HEK293 (cell line): ENCODE measurements at regions not wholly inside any gene's neighbourhood (a gene's known extent, or its start where the extent isn't known, plus 50 kb on each side); places are given as distances from the start of the nearest gene placed in this dataset.

Experiments used
- CTCF ChIA-PET: fragments of 350-600 bp; formaldehyde crosslinking; extraction: SDS; loops from one replicate; lab custom pipeline; 2021; ENCODE audit warnings: antibody characterized with exemption; lab: Yijun Ruan, JAX
- POLR2A ChIA-PET: fragments of 300-600 bp; formaldehyde crosslinking; extraction: SDS; loops from one replicate; lab custom pipeline; 2020; ENCODE audit warnings: antibody characterized with exemption, inconsistent platforms; lab: Yijun Ruan, JAX
- H3K27ac ChIP-seq: fragments of 200-500 bp; sonication (Bioruptor generic); 2 replicates; pipeline ENCODE4 v1.5.1; 2014; ENCODE audit warnings: low read depth, low read length, control low read depth, inconsistent platforms; ENCODE audit errors: extremely low read depth
- H3K36me3 ChIP-seq, 2 experiments: fragments of 200-500 bp in 1 of 2; sonication (Bioruptor generic) in 1 of 2; 1 replicate in 1 of 2; 2 replicates in 1 of 2; pipeline ENCODE4 v1.5.1; 2014 to 2017; ENCODE audit warnings: inconsistent platforms in 2 of 2, low read length in 2 of 2; ENCODE audit not compliant: control insufficient read depth in 2 of 2, insufficient read depth in 1 of 2
- H3K4me1 ChIP-seq: fragments of 200-500 bp; sonication (Bioruptor generic); 2 replicates; pipeline ENCODE4 v1.5.1; 2014; ENCODE audit warnings: mild to moderate bottlenecking, low read length, inconsistent platforms; ENCODE audit not compliant: control insufficient read depth, insufficient read depth
- H3K4me3 ChIP-seq: 2 replicates; pipeline ENCODE4 v1.5.1; 2011; ENCODE audit warnings: low read depth, mild to moderate bottlenecking, control low read depth, low read length, moderate library complexity
- H3K9me3 ChIP-seq: fragments of 200-500 bp; sonication (Bioruptor generic); 2 replicates; pipeline ENCODE4 v1.5.1; 2014; ENCODE audit warnings: low read depth, low read length, inconsistent platforms; ENCODE audit not compliant: control insufficient read depth, insufficient read depth
- BCL11A ChIP-seq: fragments of 450-650 bp; formaldehyde crosslinking; IDR thresholded peaks from 2 replicates; pipeline ENCODE4 v1.5.1; 2016; ENCODE audit warnings: low read depth, missing biosample characterization, missing genetic modification characterization
- CTCF ChIP-seq: fragments of 450-650 bp; formaldehyde crosslinking; IDR thresholded peaks from 2 replicates; pipeline ENCODE4 v1.5.1; 2016; ENCODE audit warnings: missing biosample characterization, missing genetic modification characterization
- GLI4 ChIP-seq: fragments of 450-650 bp; formaldehyde crosslinking; IDR thresholded peaks from 2 replicates; pipeline ENCODE4 v1.5.1; 2016; ENCODE audit warnings: missing biosample characterization, missing genetic modification characterization
- KLF1 ChIP-seq: fragments of 450-650 bp; formaldehyde crosslinking; IDR thresholded peaks from 2 replicates; pipeline ENCODE4 v1.5.1; 2016; ENCODE audit warnings: missing biosample characterization, missing genetic modification characterization
- PRDM1 ChIP-seq: fragments of 450-650 bp; formaldehyde crosslinking; IDR thresholded peaks from 2 replicates; pipeline ENCODE4; 2016; ENCODE audit warnings: missing biosample characterization, missing genetic modification characterization
- SP2 ChIP-seq: fragments of 450-650 bp; formaldehyde crosslinking; IDR thresholded peaks from 2 replicates; pipeline ENCODE4 v1.5.1; 2016; ENCODE audit warnings: missing biosample characterization, missing genetic modification characterization
- SP7 ChIP-seq: fragments of 450-650 bp; formaldehyde crosslinking; IDR thresholded peaks from 2 replicates; pipeline ENCODE4 v1.5.1; 2016; ENCODE audit warnings: missing biosample characterization, missing genetic modification characterization
- ZBTB20 ChIP-seq: fragments of 450-650 bp; formaldehyde crosslinking; IDR thresholded peaks from 2 replicates; pipeline ENCODE4 v1.5.1; 2016; ENCODE audit warnings: missing biosample characterization, missing genetic modification characterization
- ZFP3 ChIP-seq: fragments of 450-650 bp; formaldehyde crosslinking; IDR thresholded peaks from 2 replicates; pipeline ENCODE4 v1.5.1; 2016; ENCODE audit warnings: low read depth, missing biosample characterization, missing genetic modification characterization
- ZNF146 ChIP-seq: fragments of 450-650 bp; formaldehyde crosslinking; IDR thresholded peaks from 2 replicates; pipeline ENCODE4 v1.5.1; 2016; ENCODE audit warnings: missing biosample characterization, missing genetic modification characterization
- ZNF211 ChIP-seq: fragments of 450-650 bp; formaldehyde crosslinking; IDR thresholded peaks from 2 replicates; pipeline ENCODE4 v1.5.1; 2016; ENCODE audit warnings: low read depth, missing biosample characterization, missing genetic modification characterization
- ZNF350 ChIP-seq: fragments of 450-650 bp; formaldehyde crosslinking; IDR thresholded peaks from 2 replicates; pipeline ENCODE4 v1.5.0; 2017; ENCODE audit warnings: missing biosample characterization, mild to moderate bottlenecking, missing genetic modification characterization
- ZNF391 ChIP-seq: fragments of 450-650 bp; formaldehyde crosslinking; IDR thresholded peaks from 2 replicates; pipeline ENCODE4 v1.5.1; 2016; ENCODE audit warnings: low read depth, missing biosample characterization, missing genetic modification characterization, borderline replicate concordance
- ZNF514 ChIP-seq: fragments of 450-650 bp; formaldehyde crosslinking; IDR thresholded peaks from 2 replicates; pipeline ENCODE4 v1.5.1; 2016; ENCODE audit warnings: missing biosample characterization, missing genetic modification characterization
- ZNF571 ChIP-seq: fragments of 450-650 bp; formaldehyde crosslinking; IDR thresholded peaks from 2 replicates; pipeline ENCODE4 v1.5.0; 2017; ENCODE audit warnings: missing biosample characterization, missing genetic modification characterization
- ZNF654 ChIP-seq: fragments of 450-650 bp; formaldehyde crosslinking; IDR thresholded peaks from 2 replicates; pipeline ENCODE4 v1.5.1; 2016; ENCODE audit warnings: low read depth, missing biosample characterization, missing genetic modification characterization
- ZNF658 ChIP-seq: fragments of 450-650 bp; formaldehyde crosslinking; IDR thresholded peaks from 2 replicates; pipeline ENCODE4; 2016; ENCODE audit warnings: missing biosample characterization, missing genetic modification characterization
- ZNF704 ChIP-seq: fragments of 450-650 bp; formaldehyde crosslinking; IDR thresholded peaks from 2 replicates; pipeline ENCODE4 v1.5.1; 2016; ENCODE audit warnings: missing biosample characterization, missing genetic modification characterization
- ZNF747 ChIP-seq: fragments of 450-650 bp; formaldehyde crosslinking; IDR thresholded peaks from 2 replicates; pipeline ENCODE4 v1.5.1; 2016; ENCODE audit warnings: missing biosample characterization, missing genetic modification characterization
- ZSCAN18 ChIP-seq: fragments of 450-650 bp; formaldehyde crosslinking; IDR thresholded peaks from 2 replicates; pipeline ENCODE4 v1.5.1; 2016; ENCODE audit warnings: missing biosample characterization, missing genetic modification characterization
- TF ChIP-seq, protein P1 (sequence below): IDR thresholded peaks from 2 replicates; pipeline ENCODE4 v1.6.1; 2011; ENCODE audit warnings: mild to moderate bottlenecking, low read depth, low read length, borderline replicate concordance
- TF ChIP-seq, protein P2 (sequence below): sonication (generic); formaldehyde crosslinking; IDR thresholded peaks from 2 replicates; pipeline ENCODE4 v1.8.1; 2022; ENCODE audit warnings: mild to moderate bottlenecking, moderate library complexity, missing genetic modification reagents
- TF ChIP-seq, protein P3 (sequence below): fragments of 450-650 bp; formaldehyde crosslinking; IDR thresholded peaks from 2 replicates; pipeline ENCODE4 v1.5.1; 2017; ENCODE audit warnings: missing biosample characterization, missing genetic modification characterization
- TF ChIP-seq, protein P4 (sequence below): fragments of 450-650 bp; formaldehyde crosslinking; IDR thresholded peaks from 2 replicates; pipeline ENCODE4 v1.5.1; 2016; ENCODE audit warnings: missing biosample characterization, missing genetic modification characterization

DNA sequence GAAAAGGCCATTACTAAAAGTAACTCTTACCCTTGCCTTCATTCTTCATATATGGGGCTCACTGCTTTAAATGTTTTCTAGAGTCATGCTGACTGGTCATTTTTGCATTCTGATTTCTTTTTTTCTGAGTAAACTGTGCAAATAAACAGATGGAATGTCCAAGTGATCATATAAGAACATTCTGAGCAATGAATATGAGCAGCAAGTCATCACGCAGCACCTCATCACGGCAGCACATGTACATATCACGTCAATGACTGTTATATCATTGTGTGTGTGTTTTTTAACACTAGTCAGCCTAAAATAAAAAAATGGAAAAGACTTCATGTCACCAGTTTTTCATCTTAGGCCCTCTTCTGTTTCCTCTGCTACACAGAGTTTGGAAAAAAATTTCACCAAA is 490.0 kb upstream of the ZFHX3 start:
- Histone ChIP-seq H3K4me3 (no peak overlapping the region), H3K9me3 (no peaks in the 10 kb centered on the region), H3K36me3 (no peaks in the 10 kb centered on the region), H3K27ac (no peak overlapping the region), H3K4me1 (no peaks in the 10 kb centered on the region)
- POLR2A ChIA-PET = no interaction called here
- no peak for TF ChIP-seq SP2
- TF ChIP-seq ZNF571 (tag by site-specific recombination) = no peak
- TF ChIP-seq ZBTB20 = no peak
- no peak for TF ChIP-seq SP7 (tag by site-specific recombination)
- TF ChIP-seq ZNF747 (tag by site-specific recombination) = no peak
- TF ChIP-seq, protein P1, sequence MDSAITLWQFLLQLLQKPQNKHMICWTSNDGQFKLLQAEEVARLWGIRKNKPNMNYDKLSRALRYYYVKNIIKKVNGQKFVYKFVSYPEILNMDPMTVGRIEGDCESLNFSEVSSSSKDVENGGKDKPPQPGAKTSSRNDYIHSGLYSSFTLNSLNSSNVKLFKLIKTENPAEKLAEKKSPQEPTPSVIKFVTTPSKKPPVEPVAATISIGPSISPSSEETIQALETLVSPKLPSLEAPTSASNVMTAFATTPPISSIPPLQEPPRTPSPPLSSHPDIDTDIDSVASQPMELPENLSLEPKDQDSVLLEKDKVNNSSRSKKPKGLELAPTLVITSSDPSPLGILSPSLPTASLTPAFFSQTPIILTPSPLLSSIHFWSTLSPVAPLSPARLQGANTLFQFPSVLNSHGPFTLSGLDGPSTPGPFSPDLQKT = no peak
- TF ChIP-seq, protein P2, sequence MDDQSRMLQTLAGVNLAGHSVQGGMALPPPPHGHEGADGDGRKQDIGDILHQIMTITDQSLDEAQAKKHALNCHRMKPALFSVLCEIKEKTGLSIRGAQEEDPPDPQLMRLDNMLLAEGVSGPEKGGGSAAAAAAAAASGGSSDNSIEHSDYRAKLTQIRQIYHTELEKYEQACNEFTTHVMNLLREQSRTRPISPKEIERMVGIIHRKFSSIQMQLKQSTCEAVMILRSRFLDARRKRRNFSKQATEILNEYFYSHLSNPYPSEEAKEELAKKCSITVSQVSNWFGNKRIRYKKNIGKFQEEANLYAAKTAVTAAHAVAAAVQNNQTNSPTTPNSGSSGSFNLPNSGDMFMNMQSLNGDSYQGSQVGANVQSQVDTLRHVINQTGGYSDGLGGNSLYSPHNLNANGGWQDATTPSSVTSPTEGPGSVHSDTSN = no peak
- no peak for TF ChIP-seq ZNF391 (tag by site-specific recombination)
- TF ChIP-seq PRDM1 (tag by site-specific recombination) = no peak
- no peak for TF ChIP-seq ZNF350
- TF ChIP-seq, protein P3, sequence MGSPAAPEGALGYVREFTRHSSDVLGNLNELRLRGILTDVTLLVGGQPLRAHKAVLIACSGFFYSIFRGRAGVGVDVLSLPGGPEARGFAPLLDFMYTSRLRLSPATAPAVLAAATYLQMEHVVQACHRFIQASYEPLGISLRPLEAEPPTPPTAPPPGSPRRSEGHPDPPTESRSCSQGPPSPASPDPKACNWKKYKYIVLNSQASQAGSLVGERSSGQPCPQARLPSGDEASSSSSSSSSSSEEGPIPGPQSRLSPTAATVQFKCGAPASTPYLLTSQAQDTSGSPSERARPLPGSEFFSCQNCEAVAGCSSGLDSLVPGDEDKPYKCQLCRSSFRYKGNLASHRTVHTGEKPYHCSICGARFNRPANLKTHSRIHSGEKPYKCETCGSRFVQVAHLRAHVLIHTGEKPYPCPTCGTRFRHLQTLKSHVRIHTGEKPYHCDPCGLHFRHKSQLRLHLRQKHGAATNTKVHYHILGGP (tag by site-specific recombination) = no peak
- TF ChIP-seq BCL11A (tag by site-specific recombination) = no peak
- TF ChIP-seq ZNF654 (tag by site-specific recombination) = no peak
- TF ChIP-seq ZFP3 = no peak
- TF ChIP-seq ZNF658 (tag by site-specific recombination) = no peak
- TF ChIP-seq CTCF (tag by site-specific recombination) = no peak
- TF ChIP-seq ZNF211 (tag by site-specific recombination) = no peak
- CTCF ChIA-PET = interaction anchor here (0.5 to 1.0 kb wide), 2 partner anchors 12 to 491 kb away, joined by 3 read pairs; no protein-coding TSS in a partner anchor

- Histone ChIP-seq H3K27ac (no peak overlapping the region), H3K9me3 (no peaks in the 10 kb centered on the region), H3K4me1 (no peaks in the 10 kb centered on the region), H3K4me3 (no peak overlapping the region), H3K36me3 (no peaks in the 10 kb centered on the region)
- ChIA-PET CTCF (interaction anchor here (0.6 kb wide), 3 partner anchors 83 to 498 kb away, joined by 3 to 6 read pairs (median 4); no protein-coding TSS in a partner anchor), POLR2A (no interaction called here)
- TF ChIP-seq, protein P4, sequence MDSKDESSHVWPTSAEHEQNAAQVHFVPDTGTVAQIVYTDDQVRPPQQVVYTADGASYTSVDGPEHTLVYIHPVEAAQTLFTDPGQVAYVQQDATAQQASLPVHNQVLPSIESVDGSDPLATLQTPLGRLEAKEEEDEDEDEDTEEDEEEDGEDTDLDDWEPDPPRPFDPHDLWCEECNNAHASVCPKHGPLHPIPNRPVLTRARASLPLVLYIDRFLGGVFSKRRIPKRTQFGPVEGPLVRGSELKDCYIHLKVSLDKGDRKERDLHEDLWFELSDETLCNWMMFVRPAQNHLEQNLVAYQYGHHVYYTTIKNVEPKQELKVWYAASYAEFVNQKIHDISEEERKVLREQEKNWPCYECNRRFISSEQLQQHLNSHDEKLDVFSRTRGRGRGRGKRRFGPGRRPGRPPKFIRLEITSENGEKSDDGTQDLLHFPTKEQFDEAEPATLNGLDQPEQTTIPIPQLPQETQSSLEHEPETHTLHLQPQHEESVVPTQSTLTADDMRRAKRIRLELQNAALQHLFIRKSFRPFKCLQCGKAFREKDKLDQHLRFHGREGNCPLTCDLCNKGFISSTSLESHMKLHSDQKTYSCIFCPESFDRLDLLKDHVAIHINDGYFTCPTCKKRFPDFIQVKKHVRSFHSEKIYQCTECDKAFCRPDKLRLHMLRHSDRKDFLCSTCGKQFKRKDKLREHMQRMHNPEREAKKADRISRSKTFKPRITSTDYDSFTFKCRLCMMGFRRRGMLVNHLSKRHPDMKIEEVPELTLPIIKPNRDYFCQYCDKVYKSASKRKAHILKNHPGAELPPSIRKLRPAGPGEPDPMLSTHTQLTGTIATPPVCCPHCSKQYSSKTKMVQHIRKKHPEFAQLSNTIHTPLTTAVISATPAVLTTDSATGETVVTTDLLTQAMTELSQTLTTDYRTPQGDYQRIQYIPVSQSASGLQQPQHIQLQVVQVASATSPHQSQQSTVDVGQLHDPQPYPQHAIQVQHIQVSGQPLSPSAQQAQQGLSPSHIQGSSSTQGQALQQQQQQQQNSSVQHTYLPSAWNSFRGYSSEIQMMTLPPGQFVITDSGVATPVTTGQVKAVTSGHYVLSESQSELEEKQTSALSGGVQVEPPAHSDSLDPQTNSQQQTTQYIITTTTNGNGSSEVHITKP (tag by site-specific recombination) = no peak
- TF ChIP-seq ZNF704 (tag by site-specific recombination) (no peak), ZNF146 (no peak), GLI4 (tag by site-specific recombination) (no peak), ZSCAN18 (no peak), KLF1 (no peak), ZNF514 (tag by site-specific recombination) (no peak)
Observed at GRCh38 chr16:73536931-73537330, 489.0 kb upstream of the ZFHX3 start.
